ENCODE measurements at regions not wholly inside any gene's neighbourhood (a gene's known extent, or its start where the extent isn't known, plus 50 kb on each side); places are given as distances from the start of the nearest gene placed in this dataset.

DNA sequence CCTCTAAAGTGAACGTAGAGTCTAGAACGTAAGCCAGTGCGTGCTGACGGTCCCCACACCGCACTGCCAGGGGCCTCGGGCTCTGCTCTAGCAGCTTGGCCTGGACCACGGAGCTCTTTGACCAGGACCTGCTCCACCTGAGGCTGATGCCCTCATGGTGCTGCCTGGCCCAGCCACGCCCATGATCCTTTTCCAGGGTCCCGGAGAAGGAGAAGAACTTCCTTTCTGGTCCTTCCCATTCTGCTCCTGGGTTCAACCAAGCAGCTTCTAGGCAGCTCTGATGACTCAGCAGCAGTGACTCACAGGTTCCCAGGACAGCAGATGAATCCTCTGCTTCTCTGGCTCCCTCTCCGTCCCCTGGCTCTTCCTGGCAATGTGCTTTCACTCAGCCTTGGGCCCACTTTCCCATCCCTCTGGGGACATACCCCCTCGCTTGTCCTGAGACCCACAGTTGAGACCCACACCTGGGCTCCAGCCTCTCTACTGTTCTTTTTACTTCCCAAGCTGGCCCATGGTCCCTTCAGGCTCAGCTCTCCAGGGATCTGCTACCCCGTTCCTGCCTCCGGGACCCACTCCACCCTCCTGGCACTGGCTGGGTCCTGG, 246.3 kb upstream of the RAB4A start:
- TF ChIP-seq EP300 (conservative IDR thresholded peaks at IDR 0.05; ENCODE audit: poor library complexity, severe bottlenecking), result no peak
- TF ChIP-seq SMC3 (conservative IDR thresholded peaks at IDR 0.05; ENCODE audit: poor library complexity), result no peak
- TF ChIP-seq POLR2AphosphoS5 (IDR thresholded peaks at IDR 0.05), result no peak
- TF ChIP-seq REST (IDR thresholded peaks at IDR 0.05; ENCODE audit: borderline replicate concordance), result no peak
- Histone ChIP-seq H3K4me2 (ENCODE audit: low read length) (no peak overlapping the region), H3K27me3 (ENCODE audit: insufficient read depth, low read depth, low read length) (no peaks in the 10 kb centered on the region), H3K9ac (ENCODE audit: low read length) (no peak overlapping the region), H3K36me3 (ENCODE audit: insufficient read depth, low read length) (no peaks in the 10 kb centered on the region), H2AFZ (ENCODE audit: low read depth, low read length) (no peak overlapping the region), H3K4me3 (ENCODE audit: low read length) (no peak overlapping the region), H3F3A (ENCODE audit: insufficient read depth, low read length, poor library complexity, severe bottlenecking) (no peaks in the 10 kb centered on the region), H3K9me3 (ENCODE audit: low read length) (no peaks in the 10 kb centered on the region), H4K20me1 (ENCODE audit: insufficient read depth) (no peaks in the 10 kb centered on the region), H3K9me2 (ENCODE audit: insufficient read depth, low read length) (no peaks in the 10 kb centered on the region), H3K27ac (ENCODE audit: low read length) (no peak overlapping the region), H3K79me2 (replicated peaks; ENCODE audit: insufficient read depth, low read length) (no peaks in the 10 kb centered on the region)

DNA sequence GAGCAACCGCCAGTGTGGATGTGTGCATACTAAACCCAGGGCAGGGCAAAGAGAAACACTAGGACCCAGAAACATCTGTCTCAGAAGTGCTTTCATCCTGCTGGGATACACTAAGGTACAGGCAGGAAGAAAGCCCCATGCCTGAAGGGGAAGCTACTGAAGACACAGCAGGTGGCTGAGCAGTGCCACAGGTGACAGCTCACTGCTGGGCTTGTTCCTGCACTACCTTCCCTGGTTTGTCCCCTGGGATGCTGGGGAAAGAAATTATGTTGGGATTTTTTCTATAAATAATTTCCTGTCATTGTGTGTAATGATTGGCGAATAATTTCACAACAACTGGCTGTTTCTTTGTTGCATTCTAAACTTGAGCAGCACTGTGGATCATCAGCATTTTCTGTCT, 245.3 kb upstream of the RAB4A start:
- H3F3A ChIP-seq (ENCODE audit: insufficient read depth, low read length, poor library complexity, severe bottlenecking), result no peaks in the 10 kb centered on the region
- no peak overlapping the region for H3K4me2 ChIP-seq (ENCODE audit: low read length)
- no peak for TF ChIP-seq RAD21 (conservative IDR thresholded peaks at IDR 0.05)
- TF ChIP-seq POLR2AphosphoS5 (IDR thresholded peaks at IDR 0.05), result peak; percentile 50
- no peaks in the 10 kb centered on the region for H3K9me3 ChIP-seq (ENCODE audit: low read length)
- peak overlapping the region; percentile 28 for H3K4me3 ChIP-seq (ENCODE audit: low read length)
- no peaks in the 10 kb centered on the region for H4K20me1 ChIP-seq (ENCODE audit: insufficient read depth)
- no peaks in the 10 kb centered on the region for H3K9me2 ChIP-seq (ENCODE audit: insufficient read depth, low read length)
- no peaks in the 10 kb centered on the region for H3K27me3 ChIP-seq (ENCODE audit: insufficient read depth, low read depth, low read length)
- H3K79me2 ChIP-seq (replicated peaks; ENCODE audit: insufficient read depth, low read length), result no peaks in the 10 kb centered on the region
- H3K9ac ChIP-seq (ENCODE audit: low read length), result no peak overlapping the region
- H3K27ac ChIP-seq (ENCODE audit: low read length), result peak overlapping the region; percentile 5
- H2AFZ ChIP-seq (ENCODE audit: low read depth, low read length), result no peak overlapping the region
- H3K36me3 ChIP-seq (ENCODE audit: insufficient read depth, low read length), result no peaks in the 10 kb centered on the region

DNA sequence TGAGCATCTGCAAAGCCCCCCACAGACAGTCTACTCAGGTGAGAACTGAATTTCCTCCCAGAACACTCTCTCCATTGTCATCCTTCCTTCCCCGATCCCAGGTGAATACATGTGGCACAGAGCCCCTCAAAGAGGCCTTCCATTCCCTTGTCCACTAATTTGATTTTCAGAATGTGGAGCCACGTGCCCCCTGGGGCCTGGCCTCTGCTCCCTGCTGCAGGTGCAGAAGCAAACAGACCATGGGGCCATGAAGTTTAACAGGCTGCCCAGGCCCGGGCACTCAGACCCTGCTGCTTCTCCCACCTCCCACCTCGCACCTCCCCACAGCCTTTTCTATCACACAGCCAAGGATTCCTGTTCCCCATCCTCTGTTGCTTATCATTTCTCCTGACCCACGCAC, 243.8 kb upstream of the RAB4A start:
- Histone ChIP-seq H3K9ac (ENCODE audit: low read length) (no peak overlapping the region), H3K9me3 (ENCODE audit: low read length) (no peaks in the 10 kb centered on the region), H2AFZ (ENCODE audit: low read depth, low read length) (no peak overlapping the region), H3K27ac (ENCODE audit: low read length) (no peak overlapping the region), H3K4me3 (ENCODE audit: low read length) (no peak overlapping the region), H3K79me2 (replicated peaks; ENCODE audit: insufficient read depth, low read length) (no peaks in the 10 kb centered on the region), H3K4me2 (ENCODE audit: low read length) (no peak overlapping the region), H4K20me1 (ENCODE audit: insufficient read depth) (no peaks in the 10 kb centered on the region), H3K9me2 (ENCODE audit: insufficient read depth, low read length) (no peaks in the 10 kb centered on the region), H3F3A (ENCODE audit: insufficient read depth, low read length, poor library complexity, severe bottlenecking) (no peaks in the 10 kb centered on the region), H3K27me3 (ENCODE audit: insufficient read depth, low read depth, low read length) (no peaks in the 10 kb centered on the region), H3K36me3 (ENCODE audit: insufficient read depth, low read length) (no peaks in the 10 kb centered on the region)
- TF ChIP-seq POLR2AphosphoS5 (IDR thresholded peaks at IDR 0.05) (no peak), REST (IDR thresholded peaks at IDR 0.05; ENCODE audit: borderline replicate concordance) (no peak), TAF1 (IDR thresholded peaks at IDR 0.05; ENCODE audit: low read depth) (no peak), EP300 (conservative IDR thresholded peaks at IDR 0.05; ENCODE audit: poor library complexity, severe bottlenecking) (no peak), RAD21 (conservative IDR thresholded peaks at IDR 0.05) (no peak), MXI1 (conservative IDR thresholded peaks at IDR 0.05; ENCODE audit: poor library complexity, severe bottlenecking) (no peak), SMC3 (conservative IDR thresholded peaks at IDR 0.05; ENCODE audit: poor library complexity) (no peak)
- TF ChIP-seq, protein P1, sequence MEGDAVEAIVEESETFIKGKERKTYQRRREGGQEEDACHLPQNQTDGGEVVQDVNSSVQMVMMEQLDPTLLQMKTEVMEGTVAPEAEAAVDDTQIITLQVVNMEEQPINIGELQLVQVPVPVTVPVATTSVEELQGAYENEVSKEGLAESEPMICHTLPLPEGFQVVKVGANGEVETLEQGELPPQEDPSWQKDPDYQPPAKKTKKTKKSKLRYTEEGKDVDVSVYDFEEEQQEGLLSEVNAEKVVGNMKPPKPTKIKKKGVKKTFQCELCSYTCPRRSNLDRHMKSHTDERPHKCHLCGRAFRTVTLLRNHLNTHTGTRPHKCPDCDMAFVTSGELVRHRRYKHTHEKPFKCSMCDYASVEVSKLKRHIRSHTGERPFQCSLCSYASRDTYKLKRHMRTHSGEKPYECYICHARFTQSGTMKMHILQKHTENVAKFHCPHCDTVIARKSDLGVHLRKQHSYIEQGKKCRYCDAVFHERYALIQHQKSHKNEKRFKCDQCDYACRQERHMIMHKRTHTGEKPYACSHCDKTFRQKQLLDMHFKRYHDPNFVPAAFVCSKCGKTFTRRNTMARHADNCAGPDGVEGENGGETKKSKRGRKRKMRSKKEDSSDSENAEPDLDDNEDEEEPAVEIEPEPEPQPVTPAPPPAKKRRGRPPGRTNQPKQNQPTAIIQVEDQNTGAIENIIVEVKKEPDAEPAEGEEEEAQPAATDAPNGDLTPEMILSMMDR (IDR thresholded peaks at IDR 0.05; ENCODE audit: poor library complexity, severe bottlenecking), result no peak
